Hepatocyte (in vitro differentiated cells): ENCODE measurements at regions not wholly inside any gene's neighbourhood (a gene's known extent, or its start where the extent isn't known, plus 50 kb on each side); places are given as distances from the start of the nearest gene placed in this dataset.
"Not testable (repeated sequence)": the region's sequence is repeated elsewhere in the genome, so short reads cannot be mapped to it uniquely, and the experiment has no call there.

Experiments
- DNase-seq: peaks from one replicate; pipeline ENCODE4 v3.0.0-alpha.2; 2016; ENCODE audit warnings: low spot score
- H2AFZ ChIP-seq: fragments of 200-600 bp; sonication (generic); 2 replicates; pipeline ENCODE4 v1.6.0; 2016; ENCODE audit warnings: antibody characterized with exemption, mild to moderate bottlenecking
- H3K27ac ChIP-seq: fragments of 200-600 bp; sonication (generic); 2 replicates; pipeline ENCODE4 v1.5.1; 2016; ENCODE audit warnings: mild to moderate bottlenecking
- H3K27me3 ChIP-seq: fragments of 200-600 bp; sonication (generic); 2 replicates; pipeline ENCODE4 v1.6.1; 2016
- H3K36me3 ChIP-seq: fragments of 200-600 bp; sonication (generic); replicated peaks from 2 replicates; pipeline ENCODE4 v1.5.1; 2016; ENCODE audit warnings: low read depth; ENCODE audit not compliant: insufficient read depth
- H3K4me1 ChIP-seq: fragments of 200-600 bp; sonication (generic); 2 replicates; pipeline ENCODE4 v1.5.1; 2016; ENCODE audit warnings: mild to moderate bottlenecking, moderate library complexity; ENCODE audit not compliant: insufficient read depth
- H3K4me2 ChIP-seq: fragments of 200-600 bp; sonication (generic); 2 replicates; pipeline ENCODE4 v1.6.0; 2016
- H3K4me3 ChIP-seq: fragments of 200-600 bp; sonication (generic); 2 replicates; pipeline ENCODE4 v1.5.1; 2016; ENCODE audit warnings: mild to moderate bottlenecking
- H3K79me2 ChIP-seq: fragments of 200-600 bp; sonication (generic); 2 replicates; pipeline ENCODE4 v1.6.0; 2017; ENCODE audit warnings: mild to moderate bottlenecking
- H3K9me2 ChIP-seq: fragments of 200-600 bp; sonication (generic); replicated peaks from 2 replicates; pipeline ENCODE4 v1.6.0; 2017; ENCODE audit warnings: mild to moderate bottlenecking; ENCODE audit not compliant: insufficient read depth
- H3K9me3 ChIP-seq: fragments of 200-600 bp; sonication (generic); 2 replicates; pipeline ENCODE4 v1.5.1; 2016; ENCODE audit warnings: low read depth, mild to moderate bottlenecking
- H4K20me1 ChIP-seq: fragments of 200-600 bp; sonication (generic); 2 replicates; pipeline ENCODE4 v1.6.0; 2016; ENCODE audit warnings: mild to moderate bottlenecking; ENCODE audit not compliant: insufficient read depth, poor library complexity, severe bottlenecking
- EZH2 ChIP-seq: fragments of 200-600 bp; sonication (generic); IDR thresholded peaks from 2 replicates; pipeline ENCODE4 v1.6.1; 2016; ENCODE audit warnings: antibody characterized with exemption, mild to moderate bottlenecking, borderline replicate concordance
- EZH2phosphoT487 ChIP-seq: fragments of 200-600 bp; sonication (generic); IDR thresholded peaks from one replicate; pipeline ENCODE4 v1.6.1; 2018; ENCODE audit warnings: antibody characterized with exemption, mild to moderate bottlenecking, low read depth, moderate library complexity; ENCODE audit not compliant: unreplicated experiment, severe bottlenecking
- WGBS: methylation state at CpG from one replicate; pipeline ENCODE4 v1.1.6; 2016; ENCODE audit warnings: low lambda C conversion rate; ENCODE audit errors: missing lambda C conversion rate; 5-methylcytosine and 5-hydroxymethylcytosine counted together
- TF ChIP-seq, protein P1 (sequence below): fragments of 200-600 bp; sonication (generic); IDR thresholded peaks from 2 replicates; pipeline ENCODE4 v1.5.1; 2016; ENCODE audit warnings: antibody characterized with exemption, mild to moderate bottlenecking; ENCODE audit not compliant: poor library complexity

DNA sequence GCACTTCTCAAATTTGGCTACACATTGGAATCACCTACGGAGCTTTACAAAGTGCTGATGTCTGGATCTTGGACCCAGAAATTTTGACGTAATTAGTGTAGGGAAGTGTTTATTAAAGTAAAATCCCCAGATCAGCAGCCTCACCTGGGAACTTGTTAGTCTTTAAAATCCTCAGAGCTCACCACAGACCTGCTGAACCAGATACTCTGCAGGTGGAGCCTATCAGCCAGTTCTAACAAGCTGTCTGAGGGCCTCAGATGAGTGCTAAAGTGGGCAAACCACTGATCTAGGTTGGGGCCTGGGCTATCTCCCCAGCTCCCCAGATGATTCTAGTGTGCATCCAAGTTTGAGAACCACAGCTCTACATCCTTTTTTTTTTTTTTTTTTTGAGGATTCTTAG, 436.0 kb downstream of the ETS1 start:
- WGBS, result 93% methylated on average over 2 of the region's 2 CpGs
- Histone ChIP-seq H3K4me3 (no peak overlapping the region), H3K4me2 (no peak overlapping the region), H3K9me2 (no peaks in the 10 kb centered on the region), H3K9me3 (no peaks in the 10 kb centered on the region), H3K4me1 (no peaks in the 10 kb centered on the region), H4K20me1 (no peaks in the 10 kb centered on the region), H3K79me2 (no peaks in the 10 kb centered on the region), H3K27me3 (peaks cover 5% of the 10 kb centered on the region), H2AFZ (no peak overlapping the region), H3K27ac (no peak overlapping the region), H3K36me3 (no peaks in the 10 kb centered on the region)
- DNase-seq, result no peak
- TF ChIP-seq EZH2phosphoT487 (no peak), EZH2 (no peak)
- TF ChIP-seq, protein P1, sequence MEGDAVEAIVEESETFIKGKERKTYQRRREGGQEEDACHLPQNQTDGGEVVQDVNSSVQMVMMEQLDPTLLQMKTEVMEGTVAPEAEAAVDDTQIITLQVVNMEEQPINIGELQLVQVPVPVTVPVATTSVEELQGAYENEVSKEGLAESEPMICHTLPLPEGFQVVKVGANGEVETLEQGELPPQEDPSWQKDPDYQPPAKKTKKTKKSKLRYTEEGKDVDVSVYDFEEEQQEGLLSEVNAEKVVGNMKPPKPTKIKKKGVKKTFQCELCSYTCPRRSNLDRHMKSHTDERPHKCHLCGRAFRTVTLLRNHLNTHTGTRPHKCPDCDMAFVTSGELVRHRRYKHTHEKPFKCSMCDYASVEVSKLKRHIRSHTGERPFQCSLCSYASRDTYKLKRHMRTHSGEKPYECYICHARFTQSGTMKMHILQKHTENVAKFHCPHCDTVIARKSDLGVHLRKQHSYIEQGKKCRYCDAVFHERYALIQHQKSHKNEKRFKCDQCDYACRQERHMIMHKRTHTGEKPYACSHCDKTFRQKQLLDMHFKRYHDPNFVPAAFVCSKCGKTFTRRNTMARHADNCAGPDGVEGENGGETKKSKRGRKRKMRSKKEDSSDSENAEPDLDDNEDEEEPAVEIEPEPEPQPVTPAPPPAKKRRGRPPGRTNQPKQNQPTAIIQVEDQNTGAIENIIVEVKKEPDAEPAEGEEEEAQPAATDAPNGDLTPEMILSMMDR, result no peak

DNA sequence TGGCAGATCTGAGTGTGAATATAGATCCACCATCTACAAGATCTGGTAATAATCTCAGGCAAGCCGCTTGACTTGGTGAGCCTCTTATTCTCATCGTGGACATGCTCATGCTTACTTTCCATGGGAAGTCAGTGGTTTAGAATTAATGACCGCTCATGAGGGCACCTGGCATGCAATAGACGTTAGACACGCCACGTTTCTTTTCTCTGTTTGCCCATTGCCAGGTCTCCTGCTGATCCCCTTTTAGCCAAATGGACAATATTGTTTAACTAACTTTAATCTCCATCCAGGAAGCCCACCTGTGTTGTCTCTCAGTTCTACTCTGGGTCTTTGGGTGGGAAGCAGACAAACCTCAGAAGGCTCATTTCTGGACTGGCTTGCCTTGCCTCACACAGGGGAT, 439.1 kb downstream of the ETS1 start:
- 98% methylated on average over 6 of the region's 6 CpGs for WGBS
- no peaks in the 10 kb centered on the region for H3K79me2 ChIP-seq
- no peaks in the 10 kb centered on the region for H3K4me1 ChIP-seq
- H3K36me3 ChIP-seq, result no peaks in the 10 kb centered on the region
- no peak overlapping the region for H3K4me2 ChIP-seq
- H3K4me3 ChIP-seq, result no peak overlapping the region
- no peaks in the 10 kb centered on the region for H3K9me2 ChIP-seq
- no peak for DNase-seq
- H3K9me3 ChIP-seq, result no peaks in the 10 kb centered on the region
- no peak overlapping the region for H3K27ac ChIP-seq
- no peaks in the 10 kb centered on the region for H4K20me1 ChIP-seq
- no peak overlapping the region for H2AFZ ChIP-seq
- TF ChIP-seq, protein P1, result no peak
- H3K27me3 ChIP-seq, result peaks cover 5% of the 10 kb centered on the region

DNA sequence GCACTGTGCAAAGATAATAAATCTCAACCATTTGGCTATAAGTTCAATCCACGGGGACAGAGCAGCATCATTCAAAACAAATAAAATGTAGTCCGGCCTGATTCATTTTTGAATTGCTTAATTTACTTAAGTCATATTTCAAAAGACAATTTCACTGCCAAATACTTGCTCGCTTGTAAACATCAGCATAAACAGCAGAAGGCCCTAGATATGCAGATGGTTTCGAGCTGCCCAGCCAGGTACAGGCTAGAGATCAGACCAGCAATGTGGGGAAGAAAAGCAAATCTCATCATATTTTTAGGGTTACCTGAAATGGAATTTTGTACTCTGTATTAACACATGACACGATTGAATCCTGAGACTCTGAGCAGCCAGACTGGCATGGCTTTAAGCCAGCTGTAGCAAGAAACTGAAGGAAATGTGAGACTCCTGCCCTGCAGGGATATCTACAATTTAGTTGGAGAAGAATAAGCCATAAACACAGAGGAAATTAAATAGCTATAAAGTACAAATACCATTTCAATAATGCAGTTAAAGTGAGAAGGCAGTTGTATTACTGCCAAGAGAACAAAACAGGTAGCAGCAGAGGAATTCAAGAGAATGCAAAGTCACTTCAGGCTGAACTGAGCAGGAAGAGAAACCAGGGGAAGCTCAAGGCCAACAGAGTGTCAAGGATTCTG, 440.3 kb downstream of the ETS1 start:
- no peak for DNase-seq
- Histone ChIP-seq H3K4me2 (no peak overlapping the region), H2AFZ (no peak overlapping the region), H3K79me2 (no peaks in the 10 kb centered on the region), H3K4me3 (no peak overlapping the region), H3K4me1 (no peaks in the 10 kb centered on the region), H3K9me2 (no peaks in the 10 kb centered on the region), H3K27ac (no peak overlapping the region), H3K27me3 (peaks cover 5% of the 10 kb centered on the region), H3K9me3 (no peaks in the 10 kb centered on the region), H4K20me1 (no peaks in the 10 kb centered on the region), H3K36me3 (no peaks in the 10 kb centered on the region)
- TF ChIP-seq EZH2phosphoT487 (no peak), EZH2 (no peak)
- TF ChIP-seq, protein P1, result no peak
- WGBS, result 56% methylated on average over 5 of the region's 5 CpGs

DNA sequence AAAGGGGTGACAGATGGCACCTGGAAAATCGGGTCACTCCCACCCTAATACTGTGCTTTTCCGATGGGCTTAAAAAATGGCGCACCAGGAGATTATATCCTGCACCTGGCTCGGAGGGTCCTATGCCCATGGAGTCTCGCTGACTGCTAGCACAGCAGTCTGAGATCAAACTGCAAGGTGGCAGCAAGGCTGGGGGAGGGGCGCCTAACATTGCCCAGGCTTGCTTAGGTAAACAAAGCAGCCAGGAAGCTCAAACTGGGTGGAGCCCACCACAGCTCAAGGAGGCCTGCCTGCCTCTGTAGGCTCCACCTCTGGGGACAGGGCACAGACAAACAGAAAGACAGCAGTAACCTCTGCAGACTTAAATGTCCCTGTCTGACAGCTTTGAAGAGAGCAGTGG, 447.1 kb downstream of the ETS1 start:
- H3K36me3 ChIP-seq, H3K27ac ChIP-seq, H2AFZ ChIP-seq, H4K20me1 ChIP-seq, H3K9me3 ChIP-seq, H3K27me3 ChIP-seq, H3K79me2 ChIP-seq, H3K4me1 ChIP-seq, H3K4me3 ChIP-seq, H3K9me2 ChIP-seq, H3K4me2 ChIP-seq, DNase-seq: not testable (repeated sequence)
- 93% methylated on average over 6 of the region's 6 CpGs for WGBS
